ENCODE measurements at regions not wholly inside any gene's neighbourhood (a gene's known extent, or its start where the extent isn't known, plus 50 kb on each side); places are given as distances from the start of the nearest gene placed in this dataset.

DNA sequence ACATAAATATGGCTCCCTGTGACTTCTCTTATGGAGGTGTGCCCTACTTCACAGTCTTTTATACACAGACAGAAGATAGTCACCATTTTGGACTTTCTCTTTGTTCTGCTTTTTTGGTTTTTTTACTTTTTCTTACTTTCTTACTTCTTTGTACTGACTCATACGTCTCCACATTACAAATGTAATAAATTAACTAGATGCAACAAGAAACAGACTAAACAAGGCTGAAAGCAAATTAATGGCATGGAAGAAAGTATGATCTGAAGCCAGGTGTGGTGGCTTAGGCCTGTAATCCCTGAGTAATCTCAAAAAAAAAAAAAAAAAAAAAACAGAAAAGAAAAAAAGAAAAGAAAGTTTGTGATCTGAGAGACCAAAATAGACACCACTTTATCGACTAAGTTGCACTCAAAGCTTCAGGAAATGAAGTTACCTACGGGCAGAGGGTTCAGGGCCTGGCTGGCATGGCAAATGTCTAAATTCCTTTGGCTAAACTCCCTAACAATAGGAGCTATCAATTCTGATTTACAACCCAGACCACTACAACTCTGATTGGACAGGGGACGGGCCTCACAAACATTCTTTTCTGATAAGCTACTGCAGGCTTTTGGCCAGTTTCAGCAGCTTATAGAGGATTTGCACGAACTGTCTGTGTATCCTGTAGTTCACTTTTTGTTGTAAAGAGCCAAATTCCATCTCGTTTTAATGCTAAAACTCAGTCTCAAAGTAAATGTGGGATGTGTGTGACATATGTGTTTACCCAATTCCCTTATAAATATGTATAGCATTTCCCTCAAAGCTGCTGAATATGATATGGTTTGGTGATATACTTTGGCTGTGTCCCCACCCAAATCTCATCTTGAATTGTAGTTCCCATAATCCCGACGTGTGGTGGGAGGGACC, 129.1 kb downstream of the SEPTIN14 start:
- no peak for TF ChIP-seq SIN3A (IDR thresholded peaks at IDR 0.05; ENCODE audit: borderline replicate concordance, insufficient read depth, low read length)
- no peak for TF ChIP-seq POLR2AphosphoS5 (IDR thresholded peaks at IDR 0.05; ENCODE audit: low read depth, low read length)
- TF ChIP-seq, protein P1, sequence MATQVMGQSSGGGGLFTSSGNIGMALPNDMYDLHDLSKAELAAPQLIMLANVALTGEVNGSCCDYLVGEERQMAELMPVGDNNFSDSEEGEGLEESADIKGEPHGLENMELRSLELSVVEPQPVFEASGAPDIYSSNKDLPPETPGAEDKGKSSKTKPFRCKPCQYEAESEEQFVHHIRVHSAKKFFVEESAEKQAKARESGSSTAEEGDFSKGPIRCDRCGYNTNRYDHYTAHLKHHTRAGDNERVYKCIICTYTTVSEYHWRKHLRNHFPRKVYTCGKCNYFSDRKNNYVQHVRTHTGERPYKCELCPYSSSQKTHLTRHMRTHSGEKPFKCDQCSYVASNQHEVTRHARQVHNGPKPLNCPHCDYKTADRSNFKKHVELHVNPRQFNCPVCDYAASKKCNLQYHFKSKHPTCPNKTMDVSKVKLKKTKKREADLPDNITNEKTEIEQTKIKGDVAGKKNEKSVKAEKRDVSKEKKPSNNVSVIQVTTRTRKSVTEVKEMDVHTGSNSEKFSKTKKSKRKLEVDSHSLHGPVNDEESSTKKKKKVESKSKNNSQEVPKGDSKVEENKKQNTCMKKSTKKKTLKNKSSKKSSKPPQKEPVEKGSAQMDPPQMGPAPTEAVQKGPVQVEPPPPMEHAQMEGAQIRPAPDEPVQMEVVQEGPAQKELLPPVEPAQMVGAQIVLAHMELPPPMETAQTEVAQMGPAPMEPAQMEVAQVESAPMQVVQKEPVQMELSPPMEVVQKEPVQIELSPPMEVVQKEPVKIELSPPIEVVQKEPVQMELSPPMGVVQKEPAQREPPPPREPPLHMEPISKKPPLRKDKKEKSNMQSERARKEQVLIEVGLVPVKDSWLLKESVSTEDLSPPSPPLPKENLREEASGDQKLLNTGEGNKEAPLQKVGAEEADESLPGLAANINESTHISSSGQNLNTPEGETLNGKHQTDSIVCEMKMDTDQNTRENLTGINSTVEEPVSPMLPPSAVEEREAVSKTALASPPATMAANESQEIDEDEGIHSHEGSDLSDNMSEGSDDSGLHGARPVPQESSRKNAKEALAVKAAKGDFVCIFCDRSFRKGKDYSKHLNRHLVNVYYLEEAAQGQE (IDR thresholded peaks at IDR 0.05; ENCODE audit: insufficient read depth in 1 of 2, low read depth in 2 of 2, low read length in 2 of 2), result no peak

All from PFSK-1 (cell line).